OCI-LY3 (cell line): ENCODE measurements at regions not wholly inside any gene's neighbourhood (a gene's known extent, or its start where the extent isn't known, plus 50 kb on each side); places are given as distances from the start of the nearest gene placed in this dataset.

Experiments used
- EZH2phosphoT487 ChIP-seq: fragments of 200-600 bp; shearing (Covaris generic); IDR thresholded peaks from 2 replicates; pipeline ENCODE4 v1.6.1; 2018; ENCODE audit warnings: antibody characterized with exemption, mixed run types, low read depth
- TF ChIP-seq, protein P1 (sequence below): fragments of 200-600, 300-600 bp; sonication (generic); IDR thresholded peaks from 2 replicates; pipeline ENCODE4 v1.5.1; 2014; ENCODE audit warnings: antibody characterized with exemption, low read length, low read depth

GRCh38 chr9:81116340-81117137, 572.8 kb downstream of the TLE1 start:
- TF ChIP-seq, protein P1, sequence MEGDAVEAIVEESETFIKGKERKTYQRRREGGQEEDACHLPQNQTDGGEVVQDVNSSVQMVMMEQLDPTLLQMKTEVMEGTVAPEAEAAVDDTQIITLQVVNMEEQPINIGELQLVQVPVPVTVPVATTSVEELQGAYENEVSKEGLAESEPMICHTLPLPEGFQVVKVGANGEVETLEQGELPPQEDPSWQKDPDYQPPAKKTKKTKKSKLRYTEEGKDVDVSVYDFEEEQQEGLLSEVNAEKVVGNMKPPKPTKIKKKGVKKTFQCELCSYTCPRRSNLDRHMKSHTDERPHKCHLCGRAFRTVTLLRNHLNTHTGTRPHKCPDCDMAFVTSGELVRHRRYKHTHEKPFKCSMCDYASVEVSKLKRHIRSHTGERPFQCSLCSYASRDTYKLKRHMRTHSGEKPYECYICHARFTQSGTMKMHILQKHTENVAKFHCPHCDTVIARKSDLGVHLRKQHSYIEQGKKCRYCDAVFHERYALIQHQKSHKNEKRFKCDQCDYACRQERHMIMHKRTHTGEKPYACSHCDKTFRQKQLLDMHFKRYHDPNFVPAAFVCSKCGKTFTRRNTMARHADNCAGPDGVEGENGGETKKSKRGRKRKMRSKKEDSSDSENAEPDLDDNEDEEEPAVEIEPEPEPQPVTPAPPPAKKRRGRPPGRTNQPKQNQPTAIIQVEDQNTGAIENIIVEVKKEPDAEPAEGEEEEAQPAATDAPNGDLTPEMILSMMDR = no peak
- no peak for TF ChIP-seq EZH2phosphoT487
